SK-N-SH treated with all-trans-retinoic acid at 6 μM for 48 hours (cell line): ENCODE measurements at regions not wholly inside any gene's neighbourhood (a gene's known extent, or its start where the extent isn't known, plus 50 kb on each side); places are given as distances from the start of the nearest gene placed in this dataset.

Experiments
- ARNTL ChIP-seq: fragments of 450-650 bp; formaldehyde crosslinking; IDR thresholded peaks from 2 replicates; pipeline ENCODE4 v1.5.0; 2020; ENCODE audit warnings: low read depth, mild to moderate bottlenecking, moderate library complexity, borderline replicate concordance
- BACH2 ChIP-seq: fragments of 250-450 bp; sonication (Bioruptor Pico); IDR thresholded peaks from 2 replicates; pipeline ENCODE4 v1.9.0; 2021; ENCODE audit warnings: mild to moderate bottlenecking, borderline replicate concordance
- ISL1 ChIP-seq: fragments of 250-450 bp; sonication (Bioruptor Pico); IDR thresholded peaks from 2 replicates; pipeline ENCODE4 v2.1.2; 2022; ENCODE audit warnings: mild to moderate bottlenecking, moderate library complexity
- OSR1 ChIP-seq: fragments of 250-450 bp; sonication (Bioruptor Pico); IDR thresholded peaks from 2 replicates; pipeline ENCODE4 v1.8.0; 2022; ENCODE audit warnings: moderate library complexity, mild to moderate bottlenecking, inconsistent platforms
- SNAI2 ChIP-seq: fragments of 250-450 bp; sonication (Bioruptor Pico); IDR thresholded peaks from 2 replicates; pipeline ENCODE4 v1.5.0; 2020; ENCODE audit warnings: mild to moderate bottlenecking, moderate library complexity
- ZFP3 ChIP-seq: fragments of 250-450 bp; sonication (Bioruptor Pico); IDR thresholded peaks from 2 replicates; pipeline ENCODE4 v1.5.0; 2020; ENCODE audit warnings: mild to moderate bottlenecking, moderate library complexity
- ZFP30 ChIP-seq: fragments of 450-650 bp; formaldehyde crosslinking; IDR thresholded peaks from 2 replicates; pipeline ENCODE4 v1.5.0; 2022; ENCODE audit warnings: mild to moderate bottlenecking, moderate library complexity
- ZNF565 ChIP-seq: fragments of 450-650 bp; formaldehyde crosslinking; conservative IDR thresholded peaks from 2 replicates; pipeline ENCODE4 v1.5.0; 2020; ENCODE audit warnings: low read depth, mild to moderate bottlenecking, moderate library complexity
- ZNF8 ChIP-seq: fragments of 450-650 bp; formaldehyde crosslinking; IDR thresholded peaks from 2 replicates; pipeline ENCODE4 v1.5.0; 2020; ENCODE audit warnings: mild to moderate bottlenecking, moderate library complexity
- TF ChIP-seq, protein P1 (sequence below): fragments of 250-450 bp; sonication (Bioruptor Pico); IDR thresholded peaks from 2 replicates; pipeline ENCODE4 v1.8.0; 2020; ENCODE audit warnings: mild to moderate bottlenecking, moderate library complexity, borderline replicate concordance
- TF ChIP-seq, protein P2 (sequence below): fragments of 250-450 bp; sonication (Bioruptor Pico); IDR thresholded peaks from 2 replicates; pipeline ENCODE4 v1.5.1; 2021; ENCODE audit warnings: mild to moderate bottlenecking, moderate library complexity
- TF ChIP-seq, protein P3 (sequence below): fragments of 250-450 bp; sonication (Bioruptor Pico); IDR thresholded peaks from 2 replicates; pipeline ENCODE4 v1.5.1; 2020; ENCODE audit warnings: low read depth, mild to moderate bottlenecking, moderate library complexity
- TF ChIP-seq, protein P4 (sequence below): fragments of 250-450 bp; sonication (Bioruptor Pico); IDR thresholded peaks from 2 replicates; pipeline ENCODE4 v1.8.0; 2021; ENCODE audit warnings: low read depth, mild to moderate bottlenecking, moderate library complexity, borderline replicate concordance

DNA sequence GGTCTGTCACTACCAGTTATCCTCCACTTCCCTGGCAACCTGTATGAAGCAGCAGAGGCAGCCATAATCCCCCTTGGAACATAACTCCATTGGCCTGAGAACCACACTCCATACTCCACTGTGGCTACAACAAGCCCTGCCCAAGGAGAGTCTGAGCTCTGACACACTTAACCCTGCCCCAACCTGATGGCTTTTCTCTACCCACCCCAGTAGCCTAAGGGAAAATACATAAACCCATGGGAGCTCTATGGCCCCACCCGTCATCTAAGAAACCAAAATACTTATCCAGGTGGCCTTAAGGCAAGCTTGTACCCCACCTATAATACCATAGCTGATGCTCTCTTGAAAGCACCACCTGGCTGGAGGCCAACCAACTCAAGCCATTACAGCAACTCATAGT is 324.8 kb upstream of the GLI3 start:
- TF ChIP-seq ZNF8 (CRISPR knock-in tag) (no peak), SNAI2 (CRISPR knock-in tag) (no peak), ZNF565 (CRISPR knock-in tag) (no peak), OSR1 (CRISPR knock-in tag) (no peak), ARNTL (CRISPR knock-in tag) (no peak), ZFP3 (CRISPR knock-in tag) (no peak), ZFP30 (CRISPR knock-in tag) (no peak), BACH2 (no peak), ISL1 (CRISPR knock-in tag) (no peak)
- TF ChIP-seq, protein P1, sequence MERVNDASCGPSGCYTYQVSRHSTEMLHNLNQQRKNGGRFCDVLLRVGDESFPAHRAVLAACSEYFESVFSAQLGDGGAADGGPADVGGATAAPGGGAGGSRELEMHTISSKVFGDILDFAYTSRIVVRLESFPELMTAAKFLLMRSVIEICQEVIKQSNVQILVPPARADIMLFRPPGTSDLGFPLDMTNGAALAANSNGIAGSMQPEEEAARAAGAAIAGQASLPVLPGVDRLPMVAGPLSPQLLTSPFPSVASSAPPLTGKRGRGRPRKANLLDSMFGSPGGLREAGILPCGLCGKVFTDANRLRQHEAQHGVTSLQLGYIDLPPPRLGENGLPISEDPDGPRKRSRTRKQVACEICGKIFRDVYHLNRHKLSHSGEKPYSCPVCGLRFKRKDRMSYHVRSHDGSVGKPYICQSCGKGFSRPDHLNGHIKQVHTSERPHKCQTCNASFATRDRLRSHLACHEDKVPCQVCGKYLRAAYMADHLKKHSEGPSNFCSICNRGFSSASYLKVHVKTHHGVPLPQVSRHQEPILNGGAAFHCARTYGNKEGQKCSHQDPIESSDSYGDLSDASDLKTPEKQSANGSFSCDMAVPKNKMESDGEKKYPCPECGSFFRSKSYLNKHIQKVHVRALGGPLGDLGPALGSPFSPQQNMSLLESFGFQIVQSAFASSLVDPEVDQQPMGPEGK (CRISPR knock-in tag) = no peak
- TF ChIP-seq, protein P2, sequence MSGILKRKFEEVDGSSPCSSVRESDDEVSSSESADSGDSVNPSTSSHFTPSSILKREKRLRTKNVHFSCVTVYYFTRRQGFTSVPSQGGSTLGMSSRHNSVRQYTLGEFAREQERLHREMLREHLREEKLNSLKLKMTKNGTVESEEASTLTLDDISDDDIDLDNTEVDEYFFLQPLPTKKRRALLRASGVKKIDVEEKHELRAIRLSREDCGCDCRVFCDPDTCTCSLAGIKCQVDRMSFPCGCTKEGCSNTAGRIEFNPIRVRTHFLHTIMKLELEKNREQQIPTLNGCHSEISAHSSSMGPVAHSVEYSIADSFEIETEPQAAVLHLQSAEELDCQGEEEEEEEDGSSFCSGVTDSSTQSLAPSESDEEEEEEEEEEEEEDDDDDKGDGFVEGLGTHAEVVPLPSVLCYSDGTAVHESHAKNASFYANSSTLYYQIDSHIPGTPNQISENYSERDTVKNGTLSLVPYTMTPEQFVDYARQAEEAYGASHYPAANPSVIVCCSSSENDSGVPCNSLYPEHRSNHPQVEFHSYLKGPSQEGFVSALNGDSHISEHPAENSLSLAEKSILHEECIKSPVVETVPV (CRISPR knock-in tag) = no peak
- TF ChIP-seq, protein P3, sequence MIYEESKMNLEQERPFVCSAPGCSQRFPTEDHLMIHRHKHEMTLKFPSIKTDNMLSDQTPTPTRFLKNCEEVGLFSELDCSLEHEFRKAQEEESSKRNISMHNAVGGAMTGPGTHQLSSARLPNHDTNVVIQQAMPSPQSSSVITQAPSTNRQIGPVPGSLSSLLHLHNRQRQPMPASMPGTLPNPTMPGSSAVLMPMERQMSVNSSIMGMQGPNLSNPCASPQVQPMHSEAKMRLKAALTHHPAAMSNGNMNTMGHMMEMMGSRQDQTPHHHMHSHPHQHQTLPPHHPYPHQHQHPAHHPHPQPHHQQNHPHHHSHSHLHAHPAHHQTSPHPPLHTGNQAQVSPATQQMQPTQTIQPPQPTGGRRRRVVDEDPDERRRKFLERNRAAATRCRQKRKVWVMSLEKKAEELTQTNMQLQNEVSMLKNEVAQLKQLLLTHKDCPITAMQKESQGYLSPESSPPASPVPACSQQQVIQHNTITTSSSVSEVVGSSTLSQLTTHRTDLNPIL (CRISPR knock-in tag) = no peak
- TF ChIP-seq, protein P4, sequence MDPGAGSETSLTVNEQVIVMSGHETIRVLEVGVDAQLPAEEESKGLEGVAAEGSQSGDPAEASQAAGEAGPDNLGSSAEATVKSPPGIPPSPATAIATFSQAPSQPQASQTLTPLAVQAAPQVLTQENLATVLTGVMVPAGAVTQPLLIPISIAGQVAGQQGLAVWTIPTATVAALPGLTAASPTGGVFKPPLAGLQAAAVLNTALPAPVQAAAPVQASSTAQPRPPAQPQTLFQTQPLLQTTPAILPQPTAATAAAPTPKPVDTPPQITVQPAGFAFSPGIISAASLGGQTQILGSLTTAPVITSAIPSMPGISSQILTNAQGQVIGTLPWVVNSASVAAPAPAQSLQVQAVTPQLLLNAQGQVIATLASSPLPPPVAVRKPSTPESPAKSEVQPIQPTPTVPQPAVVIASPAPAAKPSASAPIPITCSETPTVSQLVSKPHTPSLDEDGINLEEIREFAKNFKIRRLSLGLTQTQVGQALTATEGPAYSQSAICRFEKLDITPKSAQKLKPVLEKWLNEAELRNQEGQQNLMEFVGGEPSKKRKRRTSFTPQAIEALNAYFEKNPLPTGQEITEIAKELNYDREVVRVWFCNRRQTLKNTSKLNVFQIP (CRISPR knock-in tag) = no peak
